ENCODE measurements at regions not wholly inside any gene's neighbourhood (a gene's known extent, or its start where the extent isn't known, plus 50 kb on each side); places are given as distances from the start of the nearest gene placed in this dataset.

GRCh38 chr6:26284537-26285142 is 80.4 kb upstream of the BTN3A2 start:
- in situ Hi-C loops (cut with HindIII; ENCODE audit: low sequenced_read_pairs): no loop called here

- in situ Hi-C loops (cut with HindIII; ENCODE audit: low sequenced_read_pairs): no loop called here
Measured at GRCh38 chr6:26285143-26286134, 79.6 kb upstream of the BTN3A2 start.

- in situ Hi-C loops (cut with HindIII; ENCODE audit: low sequenced_read_pairs): no loop called here
Measured at GRCh38 chr6:26286168-26286877, 78.7 kb upstream of the BTN3A2 start.

DNA sequence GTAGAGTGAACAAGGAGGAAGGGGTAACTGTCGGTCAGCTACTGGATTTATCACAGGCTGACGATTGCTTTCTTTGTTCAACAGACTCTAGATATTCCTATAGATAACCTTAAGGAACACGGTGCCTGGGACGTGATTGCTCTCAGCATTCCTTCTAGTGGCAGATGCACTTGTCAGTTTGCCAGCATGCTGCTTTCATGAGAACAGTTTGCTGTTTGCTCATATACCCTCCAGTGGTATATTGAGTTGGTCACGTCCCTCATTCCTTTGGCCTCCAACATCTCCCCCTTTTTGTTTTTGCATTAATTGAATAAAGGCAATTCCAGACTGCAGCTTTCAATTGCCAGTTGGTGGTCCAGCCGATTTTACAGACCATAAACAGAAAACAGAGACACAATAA is 76.8 kb upstream of the BTN3A2 start:
- in situ Hi-C loops (cut with HindIII; ENCODE audit: low sequenced_read_pairs): no loop called here

GRCh38 chr6:26290941-26291340 is 74.1 kb upstream of the BTN3A2 start:
- in situ Hi-C loops (cut with HindIII; ENCODE audit: low sequenced_read_pairs): no loop called here

GRCh38 chr6:26292709-26293108 is 72.3 kb upstream of the BTN3A2 start:
- in situ Hi-C loops (cut with HindIII; ENCODE audit: low sequenced_read_pairs): no loop called here

DNA sequence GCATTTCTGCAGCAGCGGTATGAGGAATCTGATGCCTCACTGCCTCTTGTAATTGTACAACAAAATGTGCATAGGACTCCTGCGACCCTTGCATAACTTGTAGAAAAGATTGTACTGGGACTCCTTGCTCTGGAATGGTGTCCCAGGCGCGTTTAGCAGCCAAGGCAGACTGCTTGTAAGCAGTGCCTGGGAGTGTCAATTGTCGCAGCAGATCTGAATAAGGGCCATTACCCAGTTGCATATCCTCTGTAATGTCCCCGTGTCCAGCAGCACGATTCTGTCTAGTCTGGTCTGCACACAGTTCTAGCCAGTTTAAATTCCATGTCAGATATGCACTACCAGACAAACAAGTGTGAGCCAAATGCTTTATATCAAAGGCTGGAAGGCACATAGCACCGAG is 70.7 kb upstream of the BTN3A2 start:
- in situ Hi-C loops (cut with HindIII; ENCODE audit: low sequenced_read_pairs): no loop called here

- in situ Hi-C loops (cut with HindIII; ENCODE audit: low sequenced_read_pairs): no loop called here
Measured at GRCh38 chr6:26295691-26296555, 69.1 kb upstream of the BTN3A2 start.

- in situ Hi-C loops (cut with HindIII; ENCODE audit: low sequenced_read_pairs): no loop called here
Measured at GRCh38 chr6:26296556-26296856, 68.5 kb upstream of the BTN3A2 start.

DNA sequence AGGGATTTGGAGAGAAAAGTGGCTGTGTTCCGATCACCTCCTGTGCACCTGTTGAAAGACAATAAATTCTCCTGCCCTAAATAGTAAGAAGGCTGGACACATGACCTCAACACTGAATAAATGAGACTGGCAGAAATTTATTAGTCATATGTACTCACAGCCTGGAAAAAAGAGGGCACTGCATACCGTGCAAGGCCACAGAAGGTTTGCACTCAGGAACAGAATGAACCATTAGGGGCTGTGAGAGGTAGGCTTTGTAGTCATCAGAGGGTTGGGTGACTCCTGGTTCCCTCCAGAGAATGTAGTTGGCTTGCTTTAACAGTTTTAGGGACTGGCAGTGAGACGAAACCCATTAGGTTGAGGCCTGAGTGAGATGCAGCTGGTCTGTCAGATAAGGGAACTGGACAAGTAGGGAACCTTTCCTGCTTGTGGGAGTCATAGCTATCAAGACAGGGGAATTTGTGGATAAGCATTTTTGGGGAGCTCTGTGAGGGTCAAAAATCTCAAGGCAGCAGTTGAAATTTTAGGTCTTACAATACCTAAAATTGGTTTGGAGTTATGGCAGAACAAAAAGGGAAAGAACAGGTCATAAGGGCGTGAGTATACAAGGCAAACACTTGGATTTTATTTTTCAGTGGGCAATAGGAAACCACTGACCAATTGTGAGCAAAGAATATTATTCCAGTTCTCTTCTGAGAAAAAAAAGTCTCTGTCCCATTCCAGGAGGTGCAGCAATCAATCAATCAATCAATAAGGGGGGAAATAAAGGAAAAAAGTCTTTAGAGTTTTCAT is 67.9 kb upstream of the BTN3A2 start:
- in situ Hi-C loops (cut with HindIII; ENCODE audit: low sequenced_read_pairs): no loop called here

DNA sequence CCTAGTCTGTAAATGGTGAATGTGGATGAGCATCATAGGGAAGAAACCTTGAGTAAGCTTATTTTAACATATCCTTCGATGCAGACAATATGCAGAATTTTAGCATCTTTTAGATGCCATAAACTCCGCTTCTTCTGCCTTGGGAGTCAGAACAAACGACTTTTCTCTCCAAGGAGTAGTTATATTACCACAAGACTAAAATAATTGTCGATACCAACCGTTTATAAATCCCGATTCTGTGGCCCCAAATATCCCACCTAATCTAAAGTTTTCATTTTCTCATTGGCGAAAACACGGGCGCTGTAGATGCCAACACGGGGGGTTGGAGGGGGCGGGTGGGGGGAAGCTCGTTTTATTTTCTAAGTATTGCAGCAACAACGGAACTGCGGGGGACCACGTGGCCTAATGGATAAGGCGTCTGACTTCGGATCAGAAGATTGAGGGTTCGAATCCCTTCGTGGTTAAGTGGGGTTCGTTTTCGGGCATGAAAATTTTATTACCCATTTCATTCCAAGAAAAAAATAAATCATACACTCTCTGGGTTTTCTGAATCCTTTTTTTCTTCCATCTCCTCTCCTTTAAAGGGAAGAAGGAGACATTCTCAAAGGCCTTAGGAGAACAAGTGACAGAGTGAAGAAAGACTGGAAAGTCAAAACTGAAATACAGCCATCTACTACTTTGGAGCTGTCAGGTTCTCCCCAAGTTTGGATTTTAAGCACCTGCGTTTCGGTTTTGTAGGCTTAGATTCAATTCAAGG is 65.5 kb upstream of the BTN3A2 start:
- in situ Hi-C loops (cut with HindIII; ENCODE audit: low sequenced_read_pairs): no loop called here

- in situ Hi-C loops (cut with HindIII; ENCODE audit: low sequenced_read_pairs): no loop called here
Measured at GRCh38 chr6:26300043-26300331, 65.0 kb upstream of the BTN3A2 start.

- in situ Hi-C loops (cut with HindIII; ENCODE audit: low sequenced_read_pairs): no loop called here
Measured at GRCh38 chr6:26300359-26300758, 64.6 kb upstream of the BTN3A2 start.

DNA sequence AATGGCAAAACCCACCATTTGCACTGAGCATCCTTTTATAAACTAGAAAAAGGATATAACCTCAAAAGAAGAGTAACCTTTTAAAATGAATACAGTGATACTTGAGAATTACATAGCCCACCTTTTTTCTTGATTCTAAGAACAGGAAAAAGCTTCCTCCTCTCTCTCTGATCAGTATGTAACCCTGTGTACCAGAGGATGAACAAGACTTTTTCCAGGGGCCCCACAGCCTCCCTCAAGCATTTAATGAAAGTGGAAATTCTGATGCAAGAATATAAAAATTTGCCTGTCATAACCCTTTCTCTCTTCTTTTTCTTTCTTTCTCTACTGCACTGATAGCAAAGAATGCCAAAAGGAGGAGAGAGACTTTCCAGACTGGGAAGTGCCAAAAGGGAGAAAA is 64.2 kb upstream of the BTN3A2 start:
- in situ Hi-C loops (cut with HindIII; ENCODE audit: low sequenced_read_pairs): no loop called here

DNA sequence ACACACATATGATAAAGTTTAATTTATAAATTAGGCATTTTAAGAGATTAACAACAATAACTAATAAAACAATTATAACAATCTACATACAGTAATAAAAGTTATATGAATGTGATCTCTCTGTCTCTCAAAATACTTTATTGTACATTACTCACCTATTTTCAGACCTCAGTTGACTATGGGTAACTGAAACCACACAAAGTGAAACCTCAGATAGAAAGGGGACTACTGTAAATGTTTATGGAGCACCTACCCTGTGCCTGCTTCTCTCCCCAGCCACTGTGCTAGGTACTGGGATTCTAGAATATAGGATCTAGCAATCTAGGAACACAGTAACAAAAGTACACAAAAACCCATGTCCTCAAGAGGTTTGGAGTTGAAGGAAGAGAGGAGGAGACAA is 63.4 kb upstream of the BTN3A2 start:
- in situ Hi-C loops (cut with HindIII; ENCODE audit: low sequenced_read_pairs): no loop called here

DNA sequence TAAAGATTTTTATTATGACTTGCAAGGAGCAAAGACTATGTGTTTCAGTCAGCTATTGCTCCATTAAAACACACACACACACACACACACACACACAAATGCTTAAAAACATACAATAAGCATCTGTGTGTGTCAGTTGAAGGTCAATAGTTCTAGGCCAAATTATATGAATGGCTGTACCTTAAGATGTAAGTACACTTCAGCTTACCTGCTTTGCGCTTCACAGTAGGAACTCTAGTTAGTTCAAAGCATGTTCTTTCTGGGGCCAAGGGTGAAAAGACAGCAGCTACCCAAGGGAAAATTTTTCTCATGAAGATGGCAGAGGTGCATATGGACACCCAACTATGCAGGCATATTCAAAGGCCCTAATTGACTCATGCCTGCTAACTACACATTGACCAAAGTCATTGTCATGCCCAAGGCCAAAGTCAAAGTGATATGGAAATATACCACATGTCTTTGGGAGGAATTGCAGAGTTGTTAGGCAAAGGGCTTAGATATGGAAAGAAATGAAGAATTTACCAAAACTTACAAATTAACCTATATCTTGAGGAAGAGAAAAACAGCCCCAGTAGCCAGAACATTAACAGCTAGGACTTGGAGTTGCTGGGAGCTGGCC is 61.9 kb upstream of the BTN3A2 start:
- in situ Hi-C loops (cut with HindIII; ENCODE audit: low sequenced_read_pairs): no loop called here

- in situ Hi-C loops (cut with HindIII; ENCODE audit: low sequenced_read_pairs): no loop called here
Measured at GRCh38 chr6:26304213-26304796, 60.7 kb upstream of the BTN3A2 start.

DNA sequence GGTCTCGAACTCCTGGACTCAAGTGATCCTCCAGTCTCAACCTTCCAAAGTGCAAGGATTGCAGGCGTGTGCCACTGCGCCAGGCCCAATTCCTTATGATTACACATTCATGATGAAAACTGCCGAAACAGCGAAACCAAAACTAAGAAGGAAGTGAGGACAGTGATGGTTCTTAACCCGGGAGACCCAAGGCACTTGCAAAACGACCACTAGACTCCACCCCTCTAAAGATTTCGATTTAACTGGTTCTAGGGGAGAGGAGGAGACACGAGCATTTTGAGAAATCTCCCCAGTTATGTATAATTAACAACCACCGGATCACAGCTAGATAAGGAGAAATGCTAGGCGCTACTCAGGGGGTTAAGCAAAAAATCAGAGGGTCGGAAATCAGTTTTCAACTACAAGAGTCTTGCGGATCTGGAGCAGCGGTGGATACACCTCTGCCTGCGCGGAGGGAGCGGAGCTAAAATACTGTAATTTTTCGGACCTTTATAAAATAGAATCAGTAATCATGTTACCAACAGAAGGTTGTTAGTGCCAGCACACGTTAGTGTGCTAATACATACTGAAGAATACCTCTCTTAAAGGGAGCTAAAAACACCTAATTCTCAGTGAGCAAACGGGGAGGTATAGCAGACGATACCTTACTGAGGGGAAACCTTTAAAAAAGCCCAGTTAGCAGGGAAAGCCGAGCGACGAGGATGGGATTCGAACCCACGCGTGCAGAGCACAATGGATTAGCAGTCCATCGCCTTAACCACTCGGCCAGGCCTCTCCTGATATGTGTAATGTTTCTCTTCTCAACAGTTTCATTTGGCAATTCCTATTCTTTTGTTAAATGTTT is 60.0 kb upstream of the BTN3A2 start:
- in situ Hi-C loops (cut with HindIII; ENCODE audit: low sequenced_read_pairs): no loop called here

Data from DLD1 (cell line).